ENCODE measurements at regions not wholly inside any gene's neighbourhood (a gene's known extent, or its start where the extent isn't known, plus 50 kb on each side); places are given as distances from the start of the nearest gene placed in this dataset.

GRCh38 chr11:26199331-26200095 is 132.4 kb upstream of the ANO3 start:
- TF ChIP-seq CTCF (IDR thresholded peaks at IDR 0.05) (no peak), POLR2A (IDR thresholded peaks at IDR 0.05) (no peak)
